ENCODE measurements at regions not wholly inside any gene's neighbourhood (a gene's known extent, or its start where the extent isn't known, plus 50 kb on each side); places are given as distances from the start of the nearest gene placed in this dataset.

GRCh38 chr11:81487109-81487508 is 1246.6 kb downstream of the FAM181B start:
- intact Hi-C loops (cut with micrococcal nuclease): no loop called here
- Histone ChIP-seq H3K4me3 (replicated peaks in 1 of 3; ENCODE audit: insufficient read depth in 1 of 3, low read depth in 1 of 3, low read length in 3 of 3) (no peak overlapping the region), H2AFZ (ENCODE audit: low read depth, low read length) (no peak overlapping the region), H3K4me2 (ENCODE audit: insufficient read depth, low read length) (no peak overlapping the region), H3K9me3 (replicated peaks; ENCODE audit: control insufficient read depth, insufficient read depth, low read length) (no peaks in the 10 kb centered on the region), H3K36me3 (ENCODE audit: control insufficient read depth in 2 of 2, extremely low read depth in 1 of 2, insufficient read depth in 2 of 2, low read length in 2 of 2) (no peaks in the 10 kb centered on the region), H3K79me2 (ENCODE audit: control insufficient read depth, insufficient read depth, low read length) (no peaks in the 10 kb centered on the region), H4K20me1 (replicated peaks; ENCODE audit: control insufficient read depth, extremely low read depth, insufficient read depth, low read length) (no peaks in the 10 kb centered on the region), H3K9ac (replicated peaks; ENCODE audit: extremely low read depth, insufficient read depth, low read length) (no peak overlapping the region), H3K4me1 (ENCODE audit: control insufficient read depth, extremely low read depth, insufficient read depth, low read length) (no peaks in the 10 kb centered on the region), H3K9me1 (replicated peaks; ENCODE audit: control insufficient read depth, extremely low read depth, insufficient read depth, low read length) (no peaks in the 10 kb centered on the region), H3K27ac (ENCODE audit: insufficient read depth, low read depth, low read length) (no peak overlapping the region), H3K27me3 (ENCODE audit: control insufficient read depth in 2 of 2, insufficient read depth in 2 of 2, low read length in 2 of 2) (no peaks in the 10 kb centered on the region)
- CTCF ChIA-PET: no interaction called here
- POLR2A ChIA-PET: no interaction called here
- TF ChIP-seq CTCF (IDR thresholded peaks at IDR 0.05; ENCODE audit: extremely low read depth in 1 of 2, insufficient read depth in 1 of 2, low read depth in 1 of 2, low read length in 2 of 2) (no peak), POLR2AphosphoS5 (IDR thresholded peaks at IDR 0.05; ENCODE audit: insufficient read depth, low read depth, low read length) (no peak), POLR2A (IDR thresholded peaks at IDR 0.05; ENCODE audit: low read depth, low read length) (no peak), JUN (IDR thresholded peaks at IDR 0.05; ENCODE audit: borderline replicate concordance, insufficient read depth, insufficient read length, low read depth) (no peak), FOS (IDR thresholded peaks at IDR 0.05; ENCODE audit: borderline replicate concordance, insufficient read depth, low read length) (no peak), EZH2 (IDR thresholded peaks at IDR 0.05; ENCODE audit: borderline replicate concordance, low read depth, low read length, severe bottlenecking) (no peak), MAX (IDR thresholded peaks at IDR 0.05; ENCODE audit: insufficient read depth, insufficient read length) (no peak), MYC (IDR thresholded peaks at IDR 0.05; ENCODE audit: low read depth, low read length) (no peak), GATA2 (IDR thresholded peaks at IDR 0.05; ENCODE audit: insufficient read depth, insufficient read length, low read depth, low read length) (no peak)
- BruUV-seq (replicated peaks): no TSS peak
- DNase-seq (ENCODE audit: low read depth, low spot score) (no peak), FAIRE-seq (no peak)
- dilution Hi-C loops (cut with MboI; ENCODE audit: extremely low pct_ligation_motif_present, low sequenced_read_pairs): no loop called here
